ENCODE measurements at regions not wholly inside any gene's neighbourhood (a gene's known extent, or its start where the extent isn't known, plus 50 kb on each side); places are given as distances from the start of the nearest gene placed in this dataset.

GRCh38 chr5:125038477-125038876, 292.0 kb upstream of the ZNF608 start:
- Histone ChIP-seq H3K79me2 (ENCODE audit: control insufficient read depth, insufficient read depth, low read length) (no peaks in the 10 kb centered on the region), H3K9me3 (replicated peaks; ENCODE audit: control insufficient read depth, insufficient read depth, low read length) (no peaks in the 10 kb centered on the region), H3K4me3 (replicated peaks in 1 of 3; ENCODE audit: insufficient read depth in 1 of 3, low read depth in 1 of 3, low read length in 3 of 3) (no peak overlapping the region), H3K4me1 (ENCODE audit: control insufficient read depth, extremely low read depth, insufficient read depth, low read length) (peaks cover 7% of the 10 kb centered on the region), H3K4me2 (ENCODE audit: insufficient read depth, low read length) (no peak overlapping the region), H3K27ac (ENCODE audit: insufficient read depth, low read depth, low read length) (no peak overlapping the region), H3K9me1 (replicated peaks; ENCODE audit: control insufficient read depth, extremely low read depth, insufficient read depth, low read length) (no peaks in the 10 kb centered on the region), H3K9ac (replicated peaks; ENCODE audit: extremely low read depth, insufficient read depth, low read length) (no peak overlapping the region), H3K27me3 (ENCODE audit: control insufficient read depth in 2 of 2, insufficient read depth in 2 of 2, low read length in 2 of 2) (no peaks in the 10 kb centered on the region), H2AFZ (ENCODE audit: low read depth, low read length) (no peak overlapping the region), H3K36me3 (ENCODE audit: control insufficient read depth in 2 of 2, extremely low read depth in 1 of 2, insufficient read depth in 2 of 2, low read length in 2 of 2) (no peaks in the 10 kb centered on the region), H4K20me1 (replicated peaks; ENCODE audit: control insufficient read depth, extremely low read depth, insufficient read depth, low read length) (no peaks in the 10 kb centered on the region)
- ChIA-PET CTCF (no interaction called here), POLR2A (no interaction called here)
- dilution Hi-C loops (cut with MboI; ENCODE audit: extremely low pct_ligation_motif_present, low sequenced_read_pairs) (no loop called here), intact Hi-C loops (cut with micrococcal nuclease) (no loop called here)
- BruUV-seq (replicated peaks) = no TSS peak
- DNase-seq (ENCODE audit: low read depth, low spot score) (no peak), FAIRE-seq (no peak)
- no peak for TF ChIP-seq MYC (IDR thresholded peaks at IDR 0.05; ENCODE audit: low read depth, low read length)
- no peak for TF ChIP-seq GATA2 (IDR thresholded peaks at IDR 0.05; ENCODE audit: insufficient read depth, insufficient read length, low read depth, low read length)
- no peak for TF ChIP-seq CTCF (IDR thresholded peaks at IDR 0.05; ENCODE audit: extremely low read depth in 1 of 2, insufficient read depth in 1 of 2, low read depth in 1 of 2, low read length in 2 of 2)
- no peak for TF ChIP-seq POLR2A (IDR thresholded peaks at IDR 0.05; ENCODE audit: low read depth, low read length)
- no peak for TF ChIP-seq MAX (IDR thresholded peaks at IDR 0.05; ENCODE audit: insufficient read depth, insufficient read length)
- no peak for TF ChIP-seq FOS (IDR thresholded peaks at IDR 0.05; ENCODE audit: borderline replicate concordance, insufficient read depth, low read length)
- TF ChIP-seq EZH2 (IDR thresholded peaks at IDR 0.05; ENCODE audit: borderline replicate concordance, low read depth, low read length, severe bottlenecking) = no peak
- no peak for TF ChIP-seq JUN (IDR thresholded peaks at IDR 0.05; ENCODE audit: borderline replicate concordance, insufficient read depth, insufficient read length, low read depth)
- TF ChIP-seq POLR2AphosphoS5 (IDR thresholded peaks at IDR 0.05; ENCODE audit: insufficient read depth, low read depth, low read length) = no peak

Data from endothelial cell of umbilical vein (primary cell).